ENCODE measurements at regions not wholly inside any gene's neighbourhood (a gene's known extent, or its start where the extent isn't known, plus 50 kb on each side); places are given as distances from the start of the nearest gene placed in this dataset.
"Not testable (repeated sequence)": the region's sequence is repeated elsewhere in the genome, so short reads cannot be mapped to it uniquely, and the experiment has no call there.

- H3K9ac ChIP-seq (ENCODE audit: low read length) = no peak overlapping the region
- no peaks in the 10 kb centered on the region for H3K36me3 ChIP-seq (ENCODE audit: control insufficient read depth, insufficient read depth, low read length)
- no peaks in the 10 kb centered on the region for H3K4me1 ChIP-seq (ENCODE audit: control insufficient read depth, insufficient read depth, low read length)
- no peaks in the 10 kb centered on the region for H3K27me3 ChIP-seq (ENCODE audit: control insufficient read depth, insufficient read depth, low read length)
- no peak overlapping the region for H3K4me3 ChIP-seq (ENCODE audit: low read depth, low read length)
- H3K27ac ChIP-seq (ENCODE audit: low read depth, low read length) = no peak overlapping the region
- peaks cover 41% of the 10 kb centered on the region for H3K9me3 ChIP-seq (ENCODE audit: control insufficient read depth, insufficient read depth, low read depth, low read length)
Observed at GRCh38 chr6:16040628-16040974, 88.3 kb upstream of the MYLIP start.

- not testable (repeated sequence) for H3K9ac ChIP-seq (ENCODE audit: low read length); H3K4me3 ChIP-seq (ENCODE audit: low read depth, low read length); H3K27ac ChIP-seq (ENCODE audit: low read depth, low read length); H3K36me3 ChIP-seq (ENCODE audit: control insufficient read depth, insufficient read depth, low read length); H3K27me3 ChIP-seq (ENCODE audit: control insufficient read depth, insufficient read depth, low read length); H3K4me1 ChIP-seq (ENCODE audit: control insufficient read depth, insufficient read depth, low read length)
- H3K9me3 ChIP-seq (ENCODE audit: control insufficient read depth, insufficient read depth, low read depth, low read length) = peaks cover 41% of the 10 kb centered on the region
Observed at GRCh38 chr6:16039892-16040627, 88.8 kb upstream of the MYLIP start.

GRCh38 chr6:16038938-16039337, 89.9 kb upstream of the MYLIP start:
- Histone ChIP-seq H3K4me3 (ENCODE audit: low read depth, low read length) (no peak overlapping the region), H3K27me3 (ENCODE audit: control insufficient read depth, insufficient read depth, low read length) (no peaks in the 10 kb centered on the region), H3K4me1 (ENCODE audit: control insufficient read depth, insufficient read depth, low read length) (no peaks in the 10 kb centered on the region), H3K9ac (ENCODE audit: low read length) (no peak overlapping the region), H3K27ac (ENCODE audit: low read depth, low read length) (no peak overlapping the region), H3K9me3 (ENCODE audit: control insufficient read depth, insufficient read depth, low read depth, low read length) (peaks cover 44% of the 10 kb centered on the region), H3K36me3 (ENCODE audit: control insufficient read depth, insufficient read depth, low read length) (no peaks in the 10 kb centered on the region)

- no peak overlapping the region for H3K27ac ChIP-seq (ENCODE audit: low read depth, low read length)
- no peaks in the 10 kb centered on the region for H3K27me3 ChIP-seq (ENCODE audit: control insufficient read depth, insufficient read depth, low read length)
- no peak overlapping the region for H3K4me3 ChIP-seq (ENCODE audit: low read depth, low read length)
- H3K36me3 ChIP-seq (ENCODE audit: control insufficient read depth, insufficient read depth, low read length) = no peaks in the 10 kb centered on the region
- peaks cover 44% of the 10 kb centered on the region for H3K9me3 ChIP-seq (ENCODE audit: control insufficient read depth, insufficient read depth, low read depth, low read length)
- no peak overlapping the region for H3K9ac ChIP-seq (ENCODE audit: low read length)
- no peaks in the 10 kb centered on the region for H3K4me1 ChIP-seq (ENCODE audit: control insufficient read depth, insufficient read depth, low read length)
Observed at GRCh38 chr6:16035488-16036080, 93.3 kb upstream of the MYLIP start.

- Histone ChIP-seq H3K4me1 (ENCODE audit: control insufficient read depth, insufficient read depth, low read length) (no peaks in the 10 kb centered on the region), H3K9me3 (ENCODE audit: control insufficient read depth, insufficient read depth, low read depth, low read length) (peaks cover 23% of the 10 kb centered on the region), H3K27me3 (ENCODE audit: control insufficient read depth, insufficient read depth, low read length) (no peaks in the 10 kb centered on the region), H3K27ac (ENCODE audit: low read depth, low read length) (no peak overlapping the region), H3K36me3 (ENCODE audit: control insufficient read depth, insufficient read depth, low read length) (no peaks in the 10 kb centered on the region), H3K4me3 (ENCODE audit: low read depth, low read length) (no peak overlapping the region), H3K9ac (ENCODE audit: low read length) (no peak overlapping the region)
Observed at GRCh38 chr6:16033214-16033613, 95.7 kb upstream of the MYLIP start.

GRCh38 chr6:16031278-16031981, 97.5 kb upstream of the MYLIP start:
- Histone ChIP-seq H3K27ac (ENCODE audit: low read depth, low read length) (no peak overlapping the region), H3K9ac (ENCODE audit: low read length) (no peak overlapping the region), H3K4me1 (ENCODE audit: control insufficient read depth, insufficient read depth, low read length) (no peaks in the 10 kb centered on the region)

GRCh38 chr6:16028966-16029365, 99.9 kb upstream of the MYLIP start:
- Histone ChIP-seq H3K4me3 (ENCODE audit: low read depth, low read length) (no peak overlapping the region), H3K36me3 (ENCODE audit: control insufficient read depth, insufficient read depth, low read length) (no peaks in the 10 kb centered on the region), H3K9me3 (ENCODE audit: control insufficient read depth, insufficient read depth, low read depth, low read length) (peaks cover 18% of the 10 kb centered on the region), H3K27ac (ENCODE audit: low read depth, low read length) (no peak overlapping the region), H3K27me3 (ENCODE audit: control insufficient read depth, insufficient read depth, low read length) (no peaks in the 10 kb centered on the region), H3K4me1 (ENCODE audit: control insufficient read depth, insufficient read depth, low read length) (no peaks in the 10 kb centered on the region), H3K9ac (ENCODE audit: low read length) (no peak overlapping the region)

More at GRCh38 chr6:16031278-16031981, 97.5 kb upstream of the MYLIP start:
- Histone ChIP-seq H3K9me3 (ENCODE audit: control insufficient read depth, insufficient read depth, low read depth, low read length) (peaks cover 20% of the 10 kb centered on the region), H3K4me3 (ENCODE audit: low read depth, low read length) (no peak overlapping the region), H3K27me3 (ENCODE audit: control insufficient read depth, insufficient read depth, low read length) (no peaks in the 10 kb centered on the region), H3K36me3 (ENCODE audit: control insufficient read depth, insufficient read depth, low read length) (no peaks in the 10 kb centered on the region)

GRCh38 chr6:16020259-16020658, 108.6 kb upstream of the MYLIP start:
- Histone ChIP-seq H3K27ac (ENCODE audit: low read depth, low read length) (no peak overlapping the region), H3K4me1 (ENCODE audit: control insufficient read depth, insufficient read depth, low read length) (no peaks in the 10 kb centered on the region), H3K36me3 (ENCODE audit: control insufficient read depth, insufficient read depth, low read length) (no peaks in the 10 kb centered on the region), H3K9ac (ENCODE audit: low read length) (no peak overlapping the region), H3K27me3 (ENCODE audit: control insufficient read depth, insufficient read depth, low read length) (no peaks in the 10 kb centered on the region), H3K9me3 (ENCODE audit: control insufficient read depth, insufficient read depth, low read depth, low read length) (peaks cover 7% of the 10 kb centered on the region), H3K4me3 (ENCODE audit: low read depth, low read length) (no peak overlapping the region)

- Histone ChIP-seq H3K4me1 (ENCODE audit: control insufficient read depth, insufficient read depth, low read length) (no peaks in the 10 kb centered on the region), H3K27me3 (ENCODE audit: control insufficient read depth, insufficient read depth, low read length) (no peaks in the 10 kb centered on the region), H3K9ac (ENCODE audit: low read length) (no peak overlapping the region), H3K36me3 (ENCODE audit: control insufficient read depth, insufficient read depth, low read length) (no peaks in the 10 kb centered on the region), H3K9me3 (ENCODE audit: control insufficient read depth, insufficient read depth, low read depth, low read length) (peaks cover 7% of the 10 kb centered on the region), H3K27ac (ENCODE audit: low read depth, low read length) (no peak overlapping the region), H3K4me3 (ENCODE audit: low read depth, low read length) (no peak overlapping the region)
Observed at GRCh38 chr6:16019462-16019861, 109.4 kb upstream of the MYLIP start.

GRCh38 chr6:16018626-16019025, 110.3 kb upstream of the MYLIP start:
- Histone ChIP-seq H3K4me3 (ENCODE audit: low read depth, low read length) (no peak overlapping the region), H3K4me1 (ENCODE audit: control insufficient read depth, insufficient read depth, low read length) (no peaks in the 10 kb centered on the region), H3K27ac (ENCODE audit: low read depth, low read length) (no peak overlapping the region), H3K36me3 (ENCODE audit: control insufficient read depth, insufficient read depth, low read length) (no peaks in the 10 kb centered on the region), H3K27me3 (ENCODE audit: control insufficient read depth, insufficient read depth, low read length) (no peaks in the 10 kb centered on the region), H3K9me3 (ENCODE audit: control insufficient read depth, insufficient read depth, low read depth, low read length) (peaks cover 7% of the 10 kb centered on the region), H3K9ac (ENCODE audit: low read length) (no peak overlapping the region)

GRCh38 chr6:16014325-16014724, 114.6 kb upstream of the MYLIP start:
- H3K27ac ChIP-seq (ENCODE audit: low read depth, low read length); H3K9me3 ChIP-seq (ENCODE audit: control insufficient read depth, insufficient read depth, low read depth, low read length); H3K36me3 ChIP-seq (ENCODE audit: control insufficient read depth, insufficient read depth, low read length); H3K9ac ChIP-seq (ENCODE audit: low read length); H3K4me1 ChIP-seq (ENCODE audit: control insufficient read depth, insufficient read depth, low read length); H3K27me3 ChIP-seq (ENCODE audit: control insufficient read depth, insufficient read depth, low read length); H3K4me3 ChIP-seq (ENCODE audit: low read depth, low read length): not testable (repeated sequence)
